NCI-H2081 (cell line): ENCODE measurements at regions not wholly inside any gene's neighbourhood (a gene's known extent, or its start where the extent isn't known, plus 50 kb on each side); places are given as distances from the start of the nearest gene placed in this dataset.

Experiments
- DNase-seq, 2 experiments: peaks; one replicate each; lab custom pipeline; 2025; lab: John Stamatoyannopoulos, UW

GRCh38 chr3:89762405-89762804, 655.0 kb downstream of the EPHA3 start:
- DNase-seq = no peak

- DNase-seq = no peak
Measured at GRCh38 chr3:89783341-89783927, 676.0 kb downstream of the EPHA3 start.

- no peak for DNase-seq
Measured at GRCh38 chr3:89787485-89787884, 680.1 kb downstream of the EPHA3 start.

- no peak for DNase-seq
Measured at GRCh38 chr3:89787979-89788378, 680.6 kb downstream of the EPHA3 start.

GRCh38 chr3:89795506-89795905, 688.1 kb downstream of the EPHA3 start:
- DNase-seq = peak; percentile 19 to 79

GRCh38 chr3:89802881-89803280, 695.5 kb downstream of the EPHA3 start:
- DNase-seq = no peak

- no peak for DNase-seq
Measured at GRCh38 chr3:89803711-89804110, 696.3 kb downstream of the EPHA3 start.

GRCh38 chr3:89806166-89806565, 698.7 kb downstream of the EPHA3 start:
- DNase-seq = no peak

- no peak for DNase-seq
Measured at GRCh38 chr3:89808680-89809197, 701.3 kb downstream of the EPHA3 start.

GRCh38 chr3:89813500-89813899, 706.1 kb downstream of the EPHA3 start:
- DNase-seq = no peak

- no peak for DNase-seq
Measured at GRCh38 chr3:89841041-89841440, 733.6 kb downstream of the EPHA3 start.

GRCh38 chr3:89845053-89845452, 737.6 kb downstream of the EPHA3 start:
- no peak for DNase-seq

GRCh38 chr3:89847955-89848354, 740.5 kb downstream of the EPHA3 start:
- no peak for DNase-seq

GRCh38 chr3:89851974-89852621, 744.7 kb downstream of the EPHA3 start:
- peak in 1 of 2 experiments; percentile 15 for DNase-seq

- peak; percentile 34 to 87 for DNase-seq
Measured at GRCh38 chr3:89859757-89860156, 752.3 kb downstream of the EPHA3 start.

GRCh38 chr3:89867286-89867685, 759.9 kb downstream of the EPHA3 start:
- DNase-seq = no peak

GRCh38 chr3:89876116-89876515, 768.7 kb downstream of the EPHA3 start:
- DNase-seq = no peak

GRCh38 chr3:89877230-89877629, 769.8 kb downstream of the EPHA3 start:
- no peak for DNase-seq

GRCh38 chr3:89889386-89889785, 782.0 kb downstream of the EPHA3 start:
- DNase-seq = no peak

- peak in 1 of 2 experiments; percentile 39 for DNase-seq
Measured at GRCh38 chr3:89908711-89909213, 801.3 kb downstream of the EPHA3 start.

GRCh38 chr3:89912031-89912430, 804.6 kb downstream of the EPHA3 start:
- no peak for DNase-seq

- no peak for DNase-seq
Measured at GRCh38 chr3:89923921-89924610, 816.6 kb downstream of the EPHA3 start.

- no peak for DNase-seq
Measured at GRCh38 chr3:89925976-89926375, 818.6 kb downstream of the EPHA3 start.
